Heart left ventricle (tissue), 16 donors: ENCODE measurements at regions not wholly inside any gene's neighbourhood (a gene's known extent, or its start where the extent isn't known, plus 50 kb on each side); places are given as distances from the start of the nearest gene placed in this dataset.
A peak's percentile ranks its signal among the peaks of the same experiment; 100 is the strongest.

Experiments
- ATAC-seq, 4 donors: fragments of 200-7000 bp; cut with Tn5 transposase; one replicate each; pipeline ENCODE4 v1.9.1; 2020 to 2022; ENCODE audit warnings: moderate library complexity in 4 of 4, mild to moderate bottlenecking in 3 of 4, moderate number of reproducible peaks in 1 of 4
- DNase-seq, 5 donors: peaks; one replicate each; pipeline ENCODE4 v3.0.0-alpha.2; 2020
- H3K27ac ChIP-seq, 12 donors: fragments of 200-600 bp; sonication (generic) in 4 of 12; one replicate each; pipeline versions ENCODE4 v1.5.0 to v1.8.0; 2016 to 2022; ENCODE audit warnings: mild to moderate bottlenecking in 2 of 12
- H3K27me3 ChIP-seq, 9 donors: fragments of 200-600 bp; sonication (generic) in 2 of 9; one replicate each; pipeline versions ENCODE4 v1.5.1 to v1.8.0; 2016 to 2022; ENCODE audit warnings: mild to moderate bottlenecking in 3 of 9
- H3K36me3 ChIP-seq, 9 donors: fragments of 200-600 bp; sonication (generic) in 2 of 9; one replicate each; pipeline versions ENCODE4 v1.5.0 to v1.8.0; 2018 to 2022; ENCODE audit warnings: mild to moderate bottlenecking in 2 of 9
- H3K4me1 ChIP-seq, 12 donors: fragments of 200-600 bp; sonication (generic) in 4 of 12; one replicate each; pipeline versions ENCODE4 v1.5.0 to v1.8.0; 2016 to 2022; ENCODE audit warnings: mild to moderate bottlenecking in 3 of 12
- H3K4me3 ChIP-seq, 12 donors: fragments of 200-600 bp; sonication (generic) in 4 of 12; one replicate each; pipeline versions ENCODE4 v1.5.0 to v1.8.0; 2017 to 2022; ENCODE audit warnings: mild to moderate bottlenecking in 9 of 12, moderate library complexity in 4 of 12
- H3K9me3 ChIP-seq, 12 donors: fragments of 200-600 bp; sonication (generic) in 4 of 12; one replicate each; pipeline versions ENCODE4 v1.5.0 to v1.8.0; 2016 to 2022; ENCODE audit warnings: mild to moderate bottlenecking in 1 of 12
- CTCF ChIP-seq, 12 donors: fragments of 200-600 bp; sonication (generic) in 4 of 12; IDR thresholded peaks; one replicate each; pipeline versions ENCODE4 v1.5.0 to v1.8.0; 2018 to 2022; ENCODE audit warnings: antibody characterized with exemption in 12 of 12, mild to moderate bottlenecking in 5 of 12
- POLR2A ChIP-seq, 2 donors: fragments of 450-650 bp; IDR thresholded peaks; one replicate each; pipeline ENCODE4 v1.6.1; 2017; ENCODE audit warnings: antibody characterized with exemption in 2 of 2, mild to moderate bottlenecking in 2 of 2, moderate library complexity in 2 of 2
- WGBS, 4 donors: extraction: QIAGEN DNeasy Blood & Tissue Kit in 2 of 4; methylation state at CpG; one replicate each; pipeline versions ENCODE4 v1.1.5 to v1.1.7; 2013 to 2018; 5-methylcytosine and 5-hydroxymethylcytosine counted together
- intact Hi-C, 10 donors: fragments of 100-400 bp; cut with DNase I; formaldehyde crosslinking; loops; one replicate each; pipeline versions ENCODE4 v1.11.1 to v1.14.2; 2022
- donor health status: ischemic (EF 13 %, LVEDD 7.1; RV severe dilation, severe dysfunction).
- donor health status: healthy with polysubstance abuse.
- donor health status: DM: no; HTN: yes; CAD: no.
- donor health status: DM: no; HTN: no; CAD: no.
- donor health status: ischemic (EF 25% LVEDD 6.9; RV normal size, moderate dysfunction).
- donor health status: ischemic (EF 25% LVEDD 5.7; RV mildly dilated, moderate dysfunction).
- donor health status: healthy.
- donor health status: DM: yes; HTN: yes; CAD: no.
- donor health status: ischemic (EF 35%, LVEDD 5.7; RV mildly dilated, moderate dysfunction).
- donor health status: nonischemic (EF 11% LVEDD 7.7; RV severe dilation, severe dysfunction).
- donor health status: DM: yes; HTN: yes; CAD: no.
- donor health status: PGD.
- donor health status: ischemic (EF 29% LVEDD 5.4; RV normal size, mild dysfunction).
- donor health status: nonischemic (EF 23%, LVEDD 6.1; RV moderate dilation, normal function).

- intact Hi-C loops: no loop called here
- no peak overlapping the region for H3K27ac ChIP-seq
- no peaks in the 10 kb centered on the region for H3K9me3 ChIP-seq
- H3K4me3 ChIP-seq: no peak overlapping the region
- no peak for TF ChIP-seq CTCF (IDR thresholded peaks at IDR 0.05)
- no peak for TF ChIP-seq POLR2A (IDR thresholded peaks at IDR 0.05)
- 30 to 84% (median 50%) methylated on average over 2 of the region's 2 CpGs for WGBS, 4 donors
- no peak for DNase-seq
- H3K4me1 ChIP-seq: no peaks in the 10 kb centered on the region
- H3K27me3 ChIP-seq: no peaks in the 10 kb centered on the region
- no peaks in the 10 kb centered on the region for H3K36me3 ChIP-seq
- ATAC-seq: no peak
Measured at GRCh38 chr4:159673221-159673620, 570.3 kb downstream of the RAPGEF2 start.

GRCh38 chr4:159674241-159674640 is 571.4 kb downstream of the RAPGEF2 start:
- Histone ChIP-seq H3K27me3 (no peaks in the 10 kb centered on the region), H3K4me1 (no peaks in the 10 kb centered on the region), H3K9me3 (no peaks in the 10 kb centered on the region), H3K4me3 (no peak overlapping the region), H3K36me3 (no peaks in the 10 kb centered on the region), H3K27ac (no peak overlapping the region)
- WGBS, 4 donors: 84 to 88% (median 86%) methylated on average over 4 to 8 of the region's 8 CpGs
- no peak for ATAC-seq
- intact Hi-C loops: no loop called here
- peak in 1 of 5 donors; percentile 48 for DNase-seq
- TF ChIP-seq CTCF (IDR thresholded peaks at IDR 0.05) (no peak), POLR2A (IDR thresholded peaks at IDR 0.05) (no peak)

GRCh38 chr4:159677521-159677920 is 574.6 kb downstream of the RAPGEF2 start:
- intact Hi-C loops: no loop called here
- DNase-seq: no peak
- Histone ChIP-seq H3K4me3 (no peak overlapping the region), H3K4me1 (no peaks in the 10 kb centered on the region), H3K9me3 (no peaks in the 10 kb centered on the region), H3K27me3 (no peaks in the 10 kb centered on the region), H3K27ac (no peak overlapping the region), H3K36me3 (no peaks in the 10 kb centered on the region)
- 24 to 42% (median 33%) methylated on average over 1 of the region's 1 CpG for WGBS, 4 donors
- TF ChIP-seq CTCF (IDR thresholded peaks at IDR 0.05): no peak
- no peak for ATAC-seq

GRCh38 chr4:159682996-159683395 is 580.1 kb downstream of the RAPGEF2 start:
- Histone ChIP-seq H3K27ac (no peak overlapping the region), H3K4me3 (no peak overlapping the region), H3K36me3 (no peaks in the 10 kb centered on the region), H3K4me1 (no peaks in the 10 kb centered on the region), H3K9me3 (peaks cover 0 to 4% (median 0%) of the 10 kb centered on the region in 12 donors), H3K27me3 (no peaks in the 10 kb centered on the region)
- 87 to 93% (median 90%) methylated on average over 4 of the region's 4 CpGs for WGBS, 4 donors
- ATAC-seq (no peak), DNase-seq (no peak)
- TF ChIP-seq CTCF (IDR thresholded peaks at IDR 0.05) (no peak), POLR2A (IDR thresholded peaks at IDR 0.05) (no peak)
- intact Hi-C loops: no loop called here
